NCI-H128 (cell line): ENCODE measurements at regions not wholly inside any gene's neighbourhood (a gene's known extent, or its start where the extent isn't known, plus 50 kb on each side); places are given as distances from the start of the nearest gene placed in this dataset.
"Not testable (repeated sequence)": the region's sequence is repeated elsewhere in the genome, so short reads cannot be mapped to it uniquely, and the experiment has no call there.

Source experiments
- DNase-seq: peaks from one replicate; lab custom pipeline; 2025; ENCODE audit not compliant: unreplicated experiment; lab: John Stamatoyannopoulos, UW

GRCh38 chr3:33956206-33956605, 157.8 kb downstream of the PDCD6IP start:
- DNase-seq, result no peak

- DNase-seq, result no peak
Observed at GRCh38 chr3:33956776-33957175, 158.3 kb downstream of the PDCD6IP start.

GRCh38 chr3:33957176-33957575, 158.7 kb downstream of the PDCD6IP start:
- DNase-seq, result no peak

- DNase-seq, result no peak
Observed at GRCh38 chr3:33958661-33959060, 160.2 kb downstream of the PDCD6IP start.

- no peak for DNase-seq
Observed at GRCh38 chr3:33962396-33962795, 164.0 kb downstream of the PDCD6IP start.

- DNase-seq, result not testable (repeated sequence)
Observed at GRCh38 chr3:33970180-33970579, 171.8 kb downstream of the PDCD6IP start.

- no peak for DNase-seq
Observed at GRCh38 chr3:33971055-33971454, 172.6 kb downstream of the PDCD6IP start.

- no peak for DNase-seq
Observed at GRCh38 chr3:33975463-33975862, 177.0 kb downstream of the PDCD6IP start.

GRCh38 chr3:33977227-33977626, 178.8 kb downstream of the PDCD6IP start:
- no peak for DNase-seq

- DNase-seq, result no peak
Observed at GRCh38 chr3:33980252-33980651, 181.8 kb downstream of the PDCD6IP start.

GRCh38 chr3:33982269-33982798, 183.9 kb downstream of the PDCD6IP start:
- DNase-seq, result no peak

GRCh38 chr3:33982949-33983348, 184.5 kb downstream of the PDCD6IP start:
- DNase-seq, result not testable (repeated sequence)

GRCh38 chr3:33989229-33989628, 190.8 kb downstream of the PDCD6IP start:
- DNase-seq, result no peak

GRCh38 chr3:33991673-33992072, 193.2 kb downstream of the PDCD6IP start:
- no peak for DNase-seq

GRCh38 chr3:33993631-33994030, 195.2 kb downstream of the PDCD6IP start:
- no peak for DNase-seq

GRCh38 chr3:33994568-33994967, 196.1 kb downstream of the PDCD6IP start:
- no peak for DNase-seq

GRCh38 chr3:34000301-34000700, 201.9 kb downstream of the PDCD6IP start:
- DNase-seq, result no peak

GRCh38 chr3:34001022-34001421, 202.6 kb downstream of the PDCD6IP start:
- no peak for DNase-seq

- DNase-seq, result no peak
Observed at GRCh38 chr3:34001990-34002389, 203.6 kb downstream of the PDCD6IP start.

- no peak for DNase-seq
Observed at GRCh38 chr3:34002569-34003100, 204.2 kb downstream of the PDCD6IP start.

- DNase-seq, result no peak
Observed at GRCh38 chr3:34005886-34006285, 207.5 kb downstream of the PDCD6IP start.

- no peak for DNase-seq
Observed at GRCh38 chr3:34008191-34008590, 209.8 kb downstream of the PDCD6IP start.
